ENCODE measurements at regions not wholly inside any gene's neighbourhood (a gene's known extent, or its start where the extent isn't known, plus 50 kb on each side); places are given as distances from the start of the nearest gene placed in this dataset.

GRCh38 chr1:24990136-24990535, 60.1 kb upstream of the RUNX3 start:
- no peak for TF ChIP-seq CTCF (IDR thresholded peaks at IDR 0.05)
- no peak for TF ChIP-seq POLR2A (IDR thresholded peaks at IDR 0.05)
